Nephron (organoid): ENCODE measurements at regions not wholly inside any gene's neighbourhood (a gene's known extent, or its start where the extent isn't known, plus 50 kb on each side); places are given as distances from the start of the nearest gene placed in this dataset.

Experiments used
- H3K27ac Mint-ChIP-seq, 3 experiments: 2 replicates each; pipeline ENCODE4 v1.8.0; 2020; ENCODE audit warnings: mixed read lengths in 3 of 3, mild to moderate bottlenecking in 2 of 3, moderate library complexity in 1 of 3
- H3K27me3 Mint-ChIP-seq: 2 replicates; pipeline ENCODE4 v1.8.0; 2021; ENCODE audit warnings: low read depth, mild to moderate bottlenecking, moderate library complexity, mixed read lengths
- H3K36me3 Mint-ChIP-seq: 2 replicates; pipeline ENCODE4 v1.8.0; 2020; ENCODE audit warnings: low read depth, mixed read lengths
- H3K4me1 Mint-ChIP-seq: 2 replicates; pipeline ENCODE4 v1.8.0; 2020; ENCODE audit warnings: mixed read lengths
- H3K4me3 Mint-ChIP-seq, 3 experiments: 2 replicates each; pipeline ENCODE4 v1.8.0; 2020; ENCODE audit warnings: mild to moderate bottlenecking in 3 of 3, mixed read lengths in 3 of 3, moderate library complexity in 2 of 3
- H3K9me3 Mint-ChIP-seq: 2 replicates; pipeline ENCODE4 v1.8.0; 2020; ENCODE audit warnings: mixed read lengths
- CTCF ChIP-seq, 3 experiments: fragments of 200-600 bp; sonication (generic); IDR thresholded peaks; one replicate each; pipeline ENCODE4 v1.5.0; 2021; ENCODE audit warnings: antibody characterized with exemption in 3 of 3; ENCODE audit not compliant: unreplicated experiment in 3 of 3

- H3K9me3 Mint-ChIP-seq: no peaks in the 10 kb centered on the region
- H3K4me3 Mint-ChIP-seq: no peak overlapping the region
- peaks cover 33% of the 10 kb centered on the region for H3K4me1 Mint-ChIP-seq
- H3K27me3 Mint-ChIP-seq: peaks cover 5% of the 10 kb centered on the region
- peak overlapping the region in 1 of 3 experiments; percentile 44 for H3K27ac Mint-ChIP-seq
- no peak for TF ChIP-seq CTCF (IDR thresholded peaks at IDR 0.05; ENCODE audit: unreplicated experiment in 3 of 3)
- no peaks in the 10 kb centered on the region for H3K36me3 Mint-ChIP-seq
Measured at GRCh38 chr15:72911626-72912025, 128.1 kb upstream of the ADPGK start.

- no peak for TF ChIP-seq CTCF (IDR thresholded peaks at IDR 0.05; ENCODE audit: unreplicated experiment in 3 of 3)
- Mint-ChIP-seq H3K4me3 (no peak overlapping the region), H3K9me3 (no peaks in the 10 kb centered on the region)
Measured at GRCh38 chr15:72908713-72909112, 125.2 kb upstream of the ADPGK start.

GRCh38 chr15:72907733-72908132 is 124.2 kb upstream of the ADPGK start:
- H3K4me3 Mint-ChIP-seq: peak overlapping the region; percentile 4 to 11 (median 10)
- H3K9me3 Mint-ChIP-seq: no peaks in the 10 kb centered on the region
- H3K27ac Mint-ChIP-seq: peak overlapping the region; percentile 88 to 92 (median 89)
- H3K27me3 Mint-ChIP-seq: peaks cover 5% of the 10 kb centered on the region
- H3K36me3 Mint-ChIP-seq: no peaks in the 10 kb centered on the region
- TF ChIP-seq CTCF (IDR thresholded peaks at IDR 0.05; ENCODE audit: unreplicated experiment in 3 of 3): no peak
- peaks cover 40% of the 10 kb centered on the region for H3K4me1 Mint-ChIP-seq

More at GRCh38 chr15:72908713-72909112, 125.2 kb upstream of the ADPGK start:
- Mint-ChIP-seq H3K4me1 (peaks cover 33% of the 10 kb centered on the region), H3K36me3 (no peaks in the 10 kb centered on the region), H3K27ac (peak overlapping the region; percentile 14 to 89 (median 62)), H3K27me3 (peaks cover 5% of the 10 kb centered on the region)

- Mint-ChIP-seq H3K4me1 (peaks cover 35% of the 10 kb centered on the region), H3K27ac (peak overlapping the region; percentile 50 to 63 (median 51)), H3K4me3 (no peak overlapping the region), H3K27me3 (peaks cover 12% of the 10 kb centered on the region), H3K36me3 (no peaks in the 10 kb centered on the region), H3K9me3 (peaks cover 3% of the 10 kb centered on the region)
- TF ChIP-seq CTCF (IDR thresholded peaks at IDR 0.05; ENCODE audit: unreplicated experiment in 3 of 3): no peak
Measured at GRCh38 chr15:72902919-72903260, 119.3 kb upstream of the ADPGK start.

- peaks cover 3% of the 10 kb centered on the region for H3K9me3 Mint-ChIP-seq
- peak overlapping the region; percentile 50 to 63 (median 51) for H3K27ac Mint-ChIP-seq
- H3K27me3 Mint-ChIP-seq: peaks cover 12% of the 10 kb centered on the region
- no peaks in the 10 kb centered on the region for H3K36me3 Mint-ChIP-seq
- no peak for TF ChIP-seq CTCF (IDR thresholded peaks at IDR 0.05; ENCODE audit: unreplicated experiment in 3 of 3)
- H3K4me1 Mint-ChIP-seq: peaks cover 30% of the 10 kb centered on the region
- peak overlapping the region in 1 of 3 experiments; percentile 5 for H3K4me3 Mint-ChIP-seq
Measured at GRCh38 chr15:72902245-72902918, 118.8 kb upstream of the ADPGK start.

- no peak overlapping the region for H3K4me3 Mint-ChIP-seq
- H3K9me3 Mint-ChIP-seq: peaks cover 7% of the 10 kb centered on the region
- no peaks in the 10 kb centered on the region for H3K36me3 Mint-ChIP-seq
- H3K27ac Mint-ChIP-seq: no peak overlapping the region
- peaks cover 13% of the 10 kb centered on the region for H3K4me1 Mint-ChIP-seq
- TF ChIP-seq CTCF (IDR thresholded peaks at IDR 0.05; ENCODE audit: unreplicated experiment in 3 of 3): no peak
- peaks cover 3% of the 10 kb centered on the region for H3K27me3 Mint-ChIP-seq
Measured at GRCh38 chr15:72892986-72893385, 109.4 kb upstream of the ADPGK start.
